Activated CD4-positive, alpha-beta T cell treated with anti-CD3 and anti-CD28 coated beads for 36 hours (primary cell): ENCODE measurements at regions not wholly inside any gene's neighbourhood (a gene's known extent, or its start where the extent isn't known, plus 50 kb on each side); places are given as distances from the start of the nearest gene placed in this dataset.

ENCODE experiments used
- ATAC-seq: fragments of 200-7000 bp; cut with Tn5 transposase; one replicate; pipeline ENCODE4 v1.10.0; 2021; ENCODE audit warnings: mild to moderate bottlenecking, moderate library complexity
- CTCF ChIA-PET: fragments of 350-600 bp; sonication (Branson Sonifier 250); formaldehyde crosslinking; loops from one replicate; lab custom pipeline; 2021; ENCODE audit warnings: antibody characterized with exemption; lab: Charles Lee
- POLR2A ChIA-PET: fragments of 350-600 bp; sonication (Branson Sonifier 250); formaldehyde crosslinking; loops from one replicate; lab custom pipeline; 2021; ENCODE audit warnings: antibody characterized with exemption, inconsistent platforms; lab: Charles Lee
- DNase-seq: peaks from one replicate; pipeline ENCODE4 v3.0.0-alpha.2; 2020
- H3K27ac Mint-ChIP-seq: one replicate; pipeline ENCODE4 v1.8.0; 2021; ENCODE audit warnings: mixed read lengths
- H3K27me3 Mint-ChIP-seq: one replicate; pipeline ENCODE4 v1.8.0; 2021; ENCODE audit warnings: mixed read lengths
- H3K36me3 Mint-ChIP-seq: one replicate; pipeline ENCODE4 v1.8.0; 2021; ENCODE audit warnings: low read depth, mixed read lengths
- H3K4me1 Mint-ChIP-seq: one replicate; pipeline ENCODE4 v1.8.0; 2021; ENCODE audit warnings: mixed read lengths
- H3K4me3 Mint-ChIP-seq: one replicate; pipeline ENCODE4 v1.8.0; 2021; ENCODE audit warnings: mild to moderate bottlenecking, moderate library complexity, mixed read lengths
- H3K9me3 Mint-ChIP-seq: one replicate; pipeline ENCODE4 v1.8.0; 2021; ENCODE audit warnings: low read depth, mixed read lengths
- intact Hi-C, 2 experiments: fragments of 100-400 bp; cut with DNase I in 1 of 2; cut with micrococcal nuclease in 1 of 2; formaldehyde crosslinking; loops; one replicate each; pipeline versions ENCODE4 v1.14.2 to v1.15.1; 2022 to 2024; cut with DNase I, micrococcal nuclease

DNA sequence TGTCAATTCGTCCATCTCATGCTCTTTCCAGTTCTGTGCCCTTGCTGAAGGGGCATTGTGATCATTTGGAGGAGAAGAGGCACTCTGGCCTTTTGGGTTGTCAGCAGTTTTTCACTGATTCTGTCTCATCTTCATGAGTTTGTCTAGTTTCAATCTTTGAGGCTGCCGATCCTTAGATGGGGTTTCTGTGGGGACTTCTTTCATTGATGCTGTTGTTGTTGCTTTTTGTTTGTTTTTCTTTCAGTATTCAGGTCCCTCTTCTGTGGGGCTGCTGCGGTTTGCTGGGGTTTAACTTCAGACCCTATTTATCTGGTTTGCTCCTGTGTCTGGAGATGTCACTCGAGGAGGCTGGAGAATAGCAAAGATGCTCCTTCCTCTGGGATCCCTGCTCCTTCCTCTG is 224.3 kb downstream of the JRKL start:
- ChIA-PET CTCF (no interaction called here), POLR2A (no interaction called here)
- no peak overlapping the region for H3K27ac Mint-ChIP-seq
- ATAC-seq = no peak
- no peaks in the 10 kb centered on the region for H3K36me3 Mint-ChIP-seq
- no peaks in the 10 kb centered on the region for H3K4me1 Mint-ChIP-seq
- DNase-seq = no peak
- H3K9me3 Mint-ChIP-seq = no peaks in the 10 kb centered on the region
- intact Hi-C loops = no loop called here
- H3K4me3 Mint-ChIP-seq = no peak overlapping the region
- no peaks in the 10 kb centered on the region for H3K27me3 Mint-ChIP-seq

DNA sequence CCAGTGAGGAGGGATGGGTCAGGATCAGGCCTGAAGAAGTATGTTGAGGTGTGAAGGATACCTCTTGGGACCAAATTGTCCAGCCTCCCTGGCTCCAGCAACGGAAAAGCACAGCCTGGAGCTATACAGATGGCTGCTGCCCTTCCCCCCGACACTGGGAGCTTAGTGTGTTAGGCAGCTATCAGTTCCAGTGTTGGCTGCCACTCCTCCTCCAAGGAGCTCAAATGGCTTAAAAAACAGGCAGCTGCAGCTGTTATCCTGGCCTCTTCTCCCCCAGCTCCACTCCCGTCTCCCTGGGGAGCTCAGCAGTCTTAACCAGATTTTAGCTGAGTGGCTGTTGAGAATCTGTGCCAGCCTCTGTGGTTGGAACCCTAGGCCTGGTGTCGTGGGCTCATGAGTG is 225.0 kb downstream of the JRKL start:
- intact Hi-C loops = no loop called here
- no peaks in the 10 kb centered on the region for H3K27me3 Mint-ChIP-seq
- H3K4me1 Mint-ChIP-seq = no peaks in the 10 kb centered on the region
- POLR2A ChIA-PET = no interaction called here
- no peak overlapping the region for H3K27ac Mint-ChIP-seq
- ATAC-seq = no peak
- no peaks in the 10 kb centered on the region for H3K9me3 Mint-ChIP-seq
- CTCF ChIA-PET = no interaction called here
- H3K4me3 Mint-ChIP-seq = no peak overlapping the region
- H3K36me3 Mint-ChIP-seq = no peaks in the 10 kb centered on the region
- no peak for DNase-seq

DNA sequence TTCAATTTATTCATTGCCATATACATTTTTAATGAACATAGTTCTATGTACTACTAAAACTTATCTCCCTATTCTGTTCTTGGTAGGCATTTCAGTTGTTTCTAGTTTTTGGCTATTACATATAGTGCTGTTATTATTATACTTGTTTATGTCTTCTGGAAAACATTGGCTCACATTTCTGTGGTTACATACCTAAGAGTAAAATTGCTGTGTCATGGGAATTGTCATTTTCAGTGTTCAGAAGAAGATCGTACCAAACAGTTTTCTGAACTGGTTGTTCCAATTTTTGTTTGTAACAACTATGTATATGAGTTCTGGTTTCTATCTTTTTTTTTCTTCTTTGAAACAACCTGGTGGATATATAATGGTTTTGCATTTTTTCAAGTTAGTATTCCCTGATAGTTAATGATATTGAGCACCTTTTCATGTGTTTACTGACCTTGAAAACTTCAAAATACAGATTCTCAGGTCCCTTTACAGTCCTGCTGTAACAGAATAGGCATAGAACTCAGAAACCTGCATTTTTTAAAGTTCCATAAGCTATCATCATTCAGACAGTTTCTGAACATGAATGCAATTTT is 230.7 kb downstream of the JRKL start:
- no peak overlapping the region for H3K27ac Mint-ChIP-seq
- no peak for DNase-seq
- intact Hi-C loops = no loop called here
- H3K9me3 Mint-ChIP-seq = no peaks in the 10 kb centered on the region
- no peaks in the 10 kb centered on the region for H3K4me1 Mint-ChIP-seq
- CTCF ChIA-PET = no interaction called here
- no peaks in the 10 kb centered on the region for H3K36me3 Mint-ChIP-seq
- H3K4me3 Mint-ChIP-seq = no peak overlapping the region
- no peak for ATAC-seq
- no peaks in the 10 kb centered on the region for H3K27me3 Mint-ChIP-seq
- POLR2A ChIA-PET = no interaction called here

DNA sequence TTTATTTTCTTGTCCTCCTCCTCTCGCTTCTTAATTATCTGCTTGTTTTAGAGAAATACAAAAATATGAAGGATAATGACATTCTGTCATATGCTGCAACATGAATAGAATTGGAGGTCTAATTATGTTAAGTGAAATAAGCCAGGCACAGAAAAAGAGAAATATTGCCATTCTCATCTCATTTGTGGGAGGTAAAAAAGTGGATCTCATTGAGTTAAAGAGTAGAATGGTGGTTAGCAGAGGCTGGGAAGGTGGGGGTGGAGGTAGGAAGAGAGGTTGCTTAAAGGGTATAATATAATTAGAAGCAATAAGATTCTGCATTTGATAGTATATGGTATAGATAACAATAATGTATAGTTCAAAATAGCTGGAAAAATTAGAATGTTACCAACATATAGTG is 231.3 kb downstream of the JRKL start:
- CTCF ChIA-PET = no interaction called here
- no peak overlapping the region for H3K27ac Mint-ChIP-seq
- DNase-seq = no peak

DNA sequence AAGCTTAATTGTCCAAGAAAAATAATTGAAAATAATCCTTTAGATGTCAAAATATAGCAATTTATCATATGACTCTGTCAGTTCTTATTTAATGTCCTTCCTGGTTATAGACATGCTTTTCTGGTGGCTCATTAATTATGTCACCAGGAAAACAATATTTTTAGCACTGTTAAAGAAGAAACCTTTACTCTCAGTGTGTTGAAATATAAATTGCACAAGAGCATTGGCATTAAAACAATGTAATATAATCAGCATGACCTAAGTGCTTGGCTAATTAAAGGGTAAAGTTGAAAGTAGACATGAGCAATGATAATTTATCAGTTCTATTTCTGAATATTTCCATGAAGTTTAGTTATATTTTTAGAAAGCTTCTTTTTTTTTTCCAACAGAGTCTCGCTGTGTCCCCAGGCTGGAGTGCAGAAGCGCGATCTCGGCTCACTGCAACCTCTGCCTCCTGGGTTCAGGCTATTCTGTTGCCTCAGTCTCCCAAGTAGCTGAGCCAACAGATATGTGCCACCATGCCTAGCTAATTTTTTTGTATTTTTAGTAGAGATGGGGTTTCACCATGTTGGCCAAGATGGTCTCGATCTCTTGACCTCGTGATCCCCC is 232.3 kb downstream of the JRKL start:
- Mint-ChIP-seq H3K9me3 (peaks cover 3% of the 10 kb centered on the region), H3K4me1 (no peaks in the 10 kb centered on the region), H3K4me3 (no peak overlapping the region), H3K27ac (no peak overlapping the region), H3K27me3 (no peaks in the 10 kb centered on the region), H3K36me3 (no peaks in the 10 kb centered on the region)
- DNase-seq (no peak), ATAC-seq (no peak)
- intact Hi-C loops = no loop called here
- ChIA-PET POLR2A (no interaction called here), CTCF (no interaction called here)

More for the DNA sequence above, 231.3 kb downstream of the JRKL start:
- POLR2A ChIA-PET = no interaction called here
- no peak for ATAC-seq
- Mint-ChIP-seq H3K27me3 (no peaks in the 10 kb centered on the region), H3K9me3 (peaks cover 2% of the 10 kb centered on the region), H3K36me3 (no peaks in the 10 kb centered on the region), H3K4me1 (no peaks in the 10 kb centered on the region), H3K4me3 (no peak overlapping the region)
- intact Hi-C loops = no loop called here

DNA sequence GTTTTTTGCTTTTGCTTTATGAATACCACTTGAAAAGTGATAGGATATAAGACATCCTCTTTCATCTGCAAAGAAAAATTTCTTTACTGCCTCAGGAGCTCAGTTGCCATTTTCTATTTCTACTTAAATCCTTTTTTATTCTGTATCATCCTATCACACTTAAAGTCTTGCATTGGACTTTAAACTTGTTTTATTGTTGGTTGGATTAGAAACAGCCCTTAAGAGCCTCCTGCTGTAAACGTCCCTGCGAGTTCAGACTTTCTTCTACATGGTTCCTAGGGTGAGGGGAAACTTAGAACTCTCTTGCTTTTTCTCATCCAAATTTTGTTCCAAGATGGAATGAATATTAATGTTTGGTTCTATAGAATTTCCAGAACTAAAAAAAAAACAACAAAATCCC is 234.3 kb downstream of the JRKL start:
- Mint-ChIP-seq H3K36me3 (no peaks in the 10 kb centered on the region), H3K4me3 (no peak overlapping the region), H3K27ac (no peak overlapping the region), H3K9me3 (peaks cover 3% of the 10 kb centered on the region), H3K27me3 (no peaks in the 10 kb centered on the region), H3K4me1 (no peaks in the 10 kb centered on the region)
- ChIA-PET POLR2A (no interaction called here), CTCF (no interaction called here)
- intact Hi-C loops = no loop called here
- ATAC-seq (no peak), DNase-seq (no peak)

DNA sequence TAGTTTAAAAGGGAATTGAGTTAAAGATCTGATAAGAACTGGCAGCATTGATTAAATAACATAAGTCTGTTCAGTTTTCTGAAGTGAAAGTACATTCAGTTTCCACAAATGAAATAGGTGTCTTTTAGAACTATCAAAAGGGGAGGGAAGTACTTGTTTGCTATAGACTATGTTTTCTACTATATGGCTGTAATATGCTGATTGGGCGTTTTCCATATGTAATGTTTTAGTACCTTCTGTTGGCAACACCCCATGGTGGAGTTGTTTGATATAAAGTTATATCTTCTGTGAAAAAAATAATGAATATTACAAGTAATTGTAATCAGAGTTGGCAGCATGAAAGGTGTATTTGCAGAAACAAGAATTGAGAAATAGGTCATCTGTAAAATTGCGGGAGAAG is 237.6 kb downstream of the JRKL start:
- Mint-ChIP-seq H3K27me3 (peaks cover 2% of the 10 kb centered on the region), H3K4me3 (no peak overlapping the region), H3K9me3 (peaks cover 3% of the 10 kb centered on the region), H3K27ac (no peak overlapping the region), H3K4me1 (no peaks in the 10 kb centered on the region), H3K36me3 (no peaks in the 10 kb centered on the region)
- DNase-seq (no peak), ATAC-seq (no peak)
- POLR2A ChIA-PET = no interaction called here
- CTCF ChIA-PET = no interaction called here
- intact Hi-C loops = no loop called here

DNA sequence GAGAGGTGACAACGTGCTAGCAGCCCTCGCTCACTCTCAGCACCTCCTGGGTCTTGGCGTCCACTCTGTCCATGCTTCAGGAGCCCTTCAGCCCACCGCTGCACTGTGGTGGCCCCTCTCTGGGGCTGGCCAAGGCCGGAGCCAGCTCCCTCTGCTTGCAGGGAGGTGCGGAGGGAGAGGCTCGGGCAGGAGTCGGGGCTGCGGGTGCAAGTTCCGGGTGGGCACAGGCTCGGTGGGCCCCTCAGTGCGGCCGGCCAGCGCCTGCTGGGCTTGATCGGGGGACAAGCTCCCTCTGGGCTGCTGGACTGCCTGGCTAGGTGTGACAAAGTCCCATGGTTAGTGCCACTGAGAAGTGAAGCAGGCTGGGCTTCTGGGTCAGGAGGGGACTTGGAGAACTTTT is 245.8 kb downstream of the JRKL start:
- ChIA-PET POLR2A (no interaction called here), CTCF (no interaction called here)
- Mint-ChIP-seq H3K4me1 (no peaks in the 10 kb centered on the region), H3K9me3 (no peaks in the 10 kb centered on the region), H3K27ac (no peak overlapping the region), H3K27me3 (peaks cover under 1% of the 10 kb centered on the region), H3K4me3 (no peak overlapping the region), H3K36me3 (no peaks in the 10 kb centered on the region)
- no peak for DNase-seq
- ATAC-seq = no peak
- intact Hi-C loops = no loop called here

DNA sequence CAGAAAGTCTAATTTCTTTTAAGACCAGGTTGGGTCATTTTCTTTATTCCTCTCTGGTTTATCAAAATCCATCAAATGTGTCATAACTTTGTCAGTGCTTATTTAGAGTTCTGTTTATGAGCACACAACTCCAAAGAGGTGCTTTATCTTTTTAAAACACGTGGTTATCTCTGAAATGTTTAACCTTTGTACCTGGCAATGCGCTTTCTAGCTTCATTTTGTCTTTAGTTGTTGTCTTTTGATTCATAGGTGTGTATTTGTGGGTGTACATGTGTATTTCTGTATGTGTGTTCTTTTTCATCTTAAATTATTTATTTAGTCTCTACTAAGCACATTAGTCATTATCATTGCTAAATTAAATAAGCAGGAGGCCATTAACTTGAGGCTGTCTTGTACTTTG is 251.4 kb downstream of the JRKL start:
- H3K4me1 Mint-ChIP-seq = no peaks in the 10 kb centered on the region
- ATAC-seq (no peak), DNase-seq (no peak)
- no peak overlapping the region for H3K27ac Mint-ChIP-seq
- no peak overlapping the region for H3K4me3 Mint-ChIP-seq
- H3K36me3 Mint-ChIP-seq = no peaks in the 10 kb centered on the region
- ChIA-PET CTCF (interaction anchor here (1.2 to 1.3 kb wide), 2 partner anchors 9 to 177 kb away, joined by 3 read pairs; no protein-coding TSS in a partner anchor), POLR2A (no interaction called here)
- intact Hi-C loops = no loop called here
- H3K9me3 Mint-ChIP-seq = no peaks in the 10 kb centered on the region
- no peaks in the 10 kb centered on the region for H3K27me3 Mint-ChIP-seq

DNA sequence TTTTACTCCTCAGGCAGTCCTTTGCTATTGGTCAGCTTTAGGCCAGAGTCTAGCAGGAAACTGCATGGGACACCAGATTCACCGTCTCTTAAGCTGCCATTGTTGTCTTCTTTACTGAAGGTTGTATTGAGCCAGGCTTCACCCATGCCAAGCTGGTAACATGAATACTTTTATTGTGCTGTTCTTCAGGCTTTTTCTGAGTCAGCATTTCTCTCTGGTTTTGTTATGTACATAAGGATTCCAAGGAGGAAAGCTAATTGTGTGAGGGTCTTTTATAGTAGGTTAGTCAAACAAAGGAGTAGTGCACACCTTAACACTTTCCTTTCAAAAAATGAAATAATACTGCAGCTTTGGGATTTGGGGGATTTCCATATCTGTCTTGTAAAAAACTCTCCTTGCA is 252.8 kb downstream of the JRKL start:
- H3K9me3 Mint-ChIP-seq = no peaks in the 10 kb centered on the region
- no peak for DNase-seq
- no peak for ATAC-seq
- no peaks in the 10 kb centered on the region for H3K36me3 Mint-ChIP-seq
- no peaks in the 10 kb centered on the region for H3K4me1 Mint-ChIP-seq
- H3K4me3 Mint-ChIP-seq = no peak overlapping the region
- CTCF ChIA-PET = no interaction called here
- POLR2A ChIA-PET = no interaction called here
- H3K27ac Mint-ChIP-seq = no peak overlapping the region
- intact Hi-C loops = no loop called here
- H3K27me3 Mint-ChIP-seq = no peaks in the 10 kb centered on the region

DNA sequence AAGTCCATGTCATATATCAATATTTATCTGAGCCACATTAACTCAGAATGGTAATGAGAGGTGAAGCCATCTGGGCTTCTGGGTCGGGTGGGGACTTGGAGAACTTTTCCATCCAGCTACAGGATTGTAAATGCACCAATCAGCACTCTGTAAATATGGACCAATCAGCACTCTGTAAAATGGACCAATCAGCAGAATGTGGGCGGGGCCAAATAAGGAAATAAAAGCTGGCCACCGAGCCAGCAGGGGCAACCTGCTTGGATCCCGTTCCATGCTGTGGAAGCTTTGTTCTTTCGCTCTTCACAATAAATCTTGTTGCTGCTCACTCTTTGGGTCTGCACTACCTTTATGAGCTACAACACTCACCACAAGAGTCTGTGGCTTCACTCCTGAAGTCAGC is 253.4 kb downstream of the JRKL start:
- H3K4me1 Mint-ChIP-seq = no peaks in the 10 kb centered on the region
- DNase-seq (no peak), ATAC-seq (no peak)
- H3K9me3 Mint-ChIP-seq = no peaks in the 10 kb centered on the region
- no peaks in the 10 kb centered on the region for H3K27me3 Mint-ChIP-seq
- no peaks in the 10 kb centered on the region for H3K36me3 Mint-ChIP-seq
- ChIA-PET CTCF (no interaction called here), POLR2A (no interaction called here)
- intact Hi-C loops = no loop called here
- H3K4me3 Mint-ChIP-seq = no peak overlapping the region
- no peak overlapping the region for H3K27ac Mint-ChIP-seq

DNA sequence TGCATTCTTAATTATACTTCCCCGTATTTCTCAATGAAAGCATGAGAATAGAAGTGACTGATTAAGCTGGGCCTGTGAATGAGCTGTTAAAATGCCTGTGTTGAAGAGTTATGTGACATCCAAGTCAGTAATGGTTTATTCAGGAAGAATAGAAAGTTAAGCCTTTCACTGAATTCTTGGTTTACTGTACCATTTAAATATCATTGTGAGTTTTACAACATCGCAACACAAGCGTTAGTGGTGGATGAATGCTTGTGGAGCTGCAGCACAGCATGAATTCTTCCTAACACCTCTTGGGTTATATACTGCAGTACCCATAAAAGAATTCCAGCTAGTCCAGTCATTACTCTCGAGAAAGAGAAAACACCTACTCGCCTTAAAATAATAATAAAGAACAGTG is 257.8 kb downstream of the JRKL start:
- H3K9me3 Mint-ChIP-seq = no peaks in the 10 kb centered on the region
- POLR2A ChIA-PET = no interaction called here
- no peak for DNase-seq
- no peaks in the 10 kb centered on the region for H3K36me3 Mint-ChIP-seq
- CTCF ChIA-PET = interaction anchor here (1.1 kb wide), 1 partner anchor 11 kb away, joined by 3 read pairs; no protein-coding TSS in a partner anchor
- H3K4me3 Mint-ChIP-seq = no peak overlapping the region
- H3K27ac Mint-ChIP-seq = no peak overlapping the region
- intact Hi-C loops = no loop called here
- no peaks in the 10 kb centered on the region for H3K27me3 Mint-ChIP-seq
- ATAC-seq = no peak
- H3K4me1 Mint-ChIP-seq = no peaks in the 10 kb centered on the region
